Endothelial cell (in vitro differentiated cells): ENCODE measurements at regions not wholly inside any gene's neighbourhood (a gene's known extent, or its start where the extent isn't known, plus 50 kb on each side); places are given as distances from the start of the nearest gene placed in this dataset.

Experiments
- DNase-seq: peaks from one replicate; pipeline ENCODE4 v3.0.0; 2021; ENCODE audit warnings: low spot score
- H3K27ac Mint-ChIP-seq: one replicate; pipeline ENCODE4 v1.8.0; 2021; ENCODE audit warnings: mixed read lengths, inconsistent platforms; ENCODE audit not compliant: unreplicated experiment
- H3K27me3 Mint-ChIP-seq: one replicate; pipeline ENCODE4 v1.8.0; 2021; ENCODE audit warnings: mild to moderate bottlenecking, moderate library complexity, mixed read lengths, inconsistent platforms; ENCODE audit not compliant: unreplicated experiment
- H3K36me3 Mint-ChIP-seq: one replicate; pipeline ENCODE4 v1.8.0; 2021; ENCODE audit warnings: mild to moderate bottlenecking, low read depth, mixed read lengths, inconsistent platforms; ENCODE audit not compliant: unreplicated experiment
- H3K4me1 Mint-ChIP-seq: one replicate; pipeline ENCODE4 v1.8.0; 2021; ENCODE audit warnings: mild to moderate bottlenecking, mixed read lengths, inconsistent platforms; ENCODE audit not compliant: unreplicated experiment
- H3K4me3 Mint-ChIP-seq: one replicate; pipeline ENCODE4 v1.8.0; 2021; ENCODE audit warnings: mild to moderate bottlenecking, mixed read lengths, inconsistent platforms; ENCODE audit not compliant: unreplicated experiment
- H3K9me3 Mint-ChIP-seq: one replicate; pipeline ENCODE4 v1.8.0; 2021; ENCODE audit warnings: mixed read lengths, inconsistent platforms; ENCODE audit not compliant: unreplicated experiment
- TF ChIP-seq, protein P1 (sequence below): fragments of 200-600 bp; sonication (generic); IDR thresholded peaks from one replicate; pipeline ENCODE4 v1.5.0; 2021; ENCODE audit warnings: antibody characterized with exemption; ENCODE audit not compliant: unreplicated experiment

GRCh38 chr10:101292194-101293006, 61.6 kb upstream of the BTRC start:
- Mint-ChIP-seq H3K4me3 (peak overlapping the region; percentile 89), H3K4me1 (peaks cover 12% of the 10 kb centered on the region), H3K36me3 (peaks cover 7% of the 10 kb centered on the region), H3K27ac (no peak overlapping the region), H3K9me3 (peaks cover 3% of the 10 kb centered on the region), H3K27me3 (peaks cover 21% of the 10 kb centered on the region)
- DNase-seq: peak; percentile 29
- TF ChIP-seq, protein P1, sequence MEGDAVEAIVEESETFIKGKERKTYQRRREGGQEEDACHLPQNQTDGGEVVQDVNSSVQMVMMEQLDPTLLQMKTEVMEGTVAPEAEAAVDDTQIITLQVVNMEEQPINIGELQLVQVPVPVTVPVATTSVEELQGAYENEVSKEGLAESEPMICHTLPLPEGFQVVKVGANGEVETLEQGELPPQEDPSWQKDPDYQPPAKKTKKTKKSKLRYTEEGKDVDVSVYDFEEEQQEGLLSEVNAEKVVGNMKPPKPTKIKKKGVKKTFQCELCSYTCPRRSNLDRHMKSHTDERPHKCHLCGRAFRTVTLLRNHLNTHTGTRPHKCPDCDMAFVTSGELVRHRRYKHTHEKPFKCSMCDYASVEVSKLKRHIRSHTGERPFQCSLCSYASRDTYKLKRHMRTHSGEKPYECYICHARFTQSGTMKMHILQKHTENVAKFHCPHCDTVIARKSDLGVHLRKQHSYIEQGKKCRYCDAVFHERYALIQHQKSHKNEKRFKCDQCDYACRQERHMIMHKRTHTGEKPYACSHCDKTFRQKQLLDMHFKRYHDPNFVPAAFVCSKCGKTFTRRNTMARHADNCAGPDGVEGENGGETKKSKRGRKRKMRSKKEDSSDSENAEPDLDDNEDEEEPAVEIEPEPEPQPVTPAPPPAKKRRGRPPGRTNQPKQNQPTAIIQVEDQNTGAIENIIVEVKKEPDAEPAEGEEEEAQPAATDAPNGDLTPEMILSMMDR: no peak

DNA sequence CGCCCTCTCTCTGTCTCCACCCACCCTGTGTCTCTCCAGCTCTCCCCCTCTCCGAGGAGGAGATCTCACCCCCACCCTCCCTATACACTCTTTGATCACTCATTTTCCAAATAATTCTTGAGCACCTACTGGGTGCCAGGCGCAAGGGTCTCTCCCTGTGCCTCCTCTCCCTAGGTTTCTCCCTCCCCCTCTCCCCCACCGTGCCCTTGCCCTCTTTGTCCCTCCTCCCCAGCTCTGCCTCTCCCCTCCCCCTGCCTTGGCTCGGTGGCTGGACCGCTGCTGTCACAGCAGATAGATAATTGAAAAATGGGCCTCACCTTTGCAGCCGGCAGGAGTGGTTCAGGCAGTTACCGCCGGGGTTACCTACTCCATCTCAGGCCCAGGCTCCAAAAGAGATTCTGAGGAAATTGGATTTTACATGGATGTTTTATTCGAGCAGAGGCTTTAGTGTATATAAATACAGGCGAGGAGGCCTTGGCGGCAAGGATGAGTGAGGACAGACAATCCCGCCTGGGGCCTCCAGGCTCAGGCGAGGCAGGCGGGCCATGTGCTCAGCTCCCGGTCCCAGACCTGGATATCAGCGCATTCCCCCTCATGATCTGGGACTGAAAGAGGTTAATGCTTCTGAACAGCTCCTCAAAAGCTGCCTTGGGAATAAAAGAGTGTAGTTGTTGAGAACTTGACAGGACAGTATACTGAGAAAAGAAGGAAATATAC, 60.8 kb upstream of the BTRC start:
- Mint-ChIP-seq H3K36me3 (peaks cover 7% of the 10 kb centered on the region), H3K9me3 (peaks cover 3% of the 10 kb centered on the region), H3K4me1 (peaks cover 16% of the 10 kb centered on the region), H3K27ac (no peak overlapping the region), H3K4me3 (no peak overlapping the region), H3K27me3 (peaks cover 21% of the 10 kb centered on the region)
- TF ChIP-seq, protein P1: no peak
- no peak for DNase-seq

DNA sequence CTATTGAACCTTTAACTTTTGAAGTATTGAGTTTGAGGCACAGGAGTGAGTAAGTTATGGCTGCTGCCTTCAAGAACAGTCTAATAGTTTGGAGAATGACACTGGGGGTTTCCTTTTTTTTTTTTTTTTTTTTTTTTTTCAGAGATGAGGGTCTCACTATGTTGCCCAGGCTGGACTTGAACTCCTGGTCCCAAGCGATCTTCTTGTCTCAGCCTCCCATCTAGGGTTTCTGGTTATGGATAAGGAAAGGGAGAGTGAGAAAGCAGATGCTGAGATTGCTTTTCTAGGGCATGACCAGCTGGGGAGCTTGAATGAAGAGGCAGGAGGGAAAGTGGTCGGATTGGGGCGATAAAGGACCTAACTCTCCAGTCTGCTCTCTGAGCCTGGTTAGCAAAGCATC, 59.9 kb upstream of the BTRC start:
- H3K27ac Mint-ChIP-seq: no peak overlapping the region
- no peak overlapping the region for H3K4me3 Mint-ChIP-seq
- DNase-seq: no peak
- H3K4me1 Mint-ChIP-seq: peaks cover 16% of the 10 kb centered on the region
- TF ChIP-seq, protein P1: no peak
- peaks cover 7% of the 10 kb centered on the region for H3K36me3 Mint-ChIP-seq
- peaks cover 22% of the 10 kb centered on the region for H3K27me3 Mint-ChIP-seq
- peaks cover 3% of the 10 kb centered on the region for H3K9me3 Mint-ChIP-seq

GRCh38 chr10:101295261-101295660, 58.7 kb upstream of the BTRC start:
- no peak for DNase-seq
- peaks cover 16% of the 10 kb centered on the region for H3K27me3 Mint-ChIP-seq
- H3K9me3 Mint-ChIP-seq: no peaks in the 10 kb centered on the region
- H3K36me3 Mint-ChIP-seq: peaks cover 3% of the 10 kb centered on the region
- TF ChIP-seq, protein P1: no peak
- H3K4me1 Mint-ChIP-seq: peaks cover 16% of the 10 kb centered on the region
- H3K27ac Mint-ChIP-seq: no peak overlapping the region
- no peak overlapping the region for H3K4me3 Mint-ChIP-seq
